ENCODE measurements at regions not wholly inside any gene's neighbourhood (a gene's known extent, or its start where the extent isn't known, plus 50 kb on each side); places are given as distances from the start of the nearest gene placed in this dataset.

DNA sequence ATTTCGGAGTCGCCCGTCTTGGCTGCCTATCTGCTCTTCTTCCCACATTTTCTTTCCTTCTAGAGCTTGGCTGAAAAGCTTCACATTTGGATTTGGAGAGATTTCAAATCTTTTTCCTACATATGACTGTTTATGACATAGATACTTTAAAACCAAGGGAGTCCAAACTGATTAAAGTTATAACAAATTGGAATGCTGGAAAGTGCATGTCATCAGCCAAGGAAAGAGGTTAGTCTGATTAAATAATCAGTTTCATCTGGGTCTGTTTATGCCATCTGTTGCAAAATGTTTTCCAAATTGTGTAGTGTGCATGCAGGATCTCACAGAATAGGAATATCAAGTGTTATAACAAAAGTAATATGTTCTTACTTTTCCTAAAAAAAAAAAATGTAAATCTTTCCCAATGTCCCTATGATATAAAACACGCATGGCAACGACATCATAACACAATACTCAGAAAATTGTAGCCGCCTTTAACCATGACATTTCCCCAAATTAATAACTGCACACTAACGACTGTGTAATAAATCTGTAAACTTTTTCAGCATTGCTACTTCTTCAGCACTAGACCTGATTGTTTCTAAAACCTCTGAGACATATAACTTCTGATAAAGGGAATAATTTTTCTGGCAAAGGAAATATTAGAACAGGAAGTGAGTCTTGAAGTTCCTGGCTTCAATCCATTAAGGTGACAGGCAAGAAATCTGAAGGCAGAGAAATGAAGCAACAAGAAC lies 230.2 kb upstream of the FOXQ1 start:
- DNase-seq = no peak

DNA sequence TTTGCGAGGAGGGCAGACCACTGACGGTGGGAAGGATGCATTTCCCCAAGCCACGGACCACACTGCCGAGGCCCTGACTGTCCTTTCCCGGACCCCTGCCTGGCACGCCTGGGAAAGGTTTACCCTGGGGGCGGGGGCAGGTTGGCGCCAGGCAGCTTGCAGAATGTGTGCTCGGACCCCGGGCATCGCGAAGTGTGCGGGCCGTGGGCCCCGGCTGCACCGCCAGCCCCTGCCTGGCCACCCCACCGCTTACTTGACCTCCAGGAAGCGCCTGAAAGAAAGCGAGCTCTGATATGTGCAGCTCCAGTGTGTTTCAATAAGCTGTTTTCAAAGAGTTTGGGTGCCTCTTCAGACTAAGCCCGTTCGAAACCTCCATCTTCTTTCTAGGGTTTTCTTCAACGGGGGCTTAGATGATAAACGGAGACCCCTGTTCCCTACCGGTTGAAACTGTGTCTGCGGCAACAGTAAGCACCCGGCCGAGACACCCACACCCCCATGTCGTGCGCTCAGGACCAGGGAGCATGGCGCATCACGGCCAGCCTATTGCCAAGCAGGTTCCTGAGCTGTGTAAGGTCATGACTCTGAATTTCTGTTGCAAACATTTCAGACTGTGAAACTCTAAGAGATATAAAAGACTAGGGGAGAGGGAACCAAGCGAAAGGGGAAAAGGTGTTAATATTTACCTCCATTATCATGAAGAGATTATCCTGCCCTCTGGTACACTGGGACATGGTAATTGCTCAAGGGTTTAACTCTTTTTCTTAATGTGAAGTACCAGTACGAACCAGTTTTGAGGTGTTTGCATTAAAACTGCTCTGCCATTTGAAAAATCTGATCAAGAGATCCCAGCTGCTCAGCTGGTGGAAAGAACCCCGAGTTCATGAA lies 231.2 kb upstream of the FOXQ1 start:
- DNase-seq = no peak

DNA sequence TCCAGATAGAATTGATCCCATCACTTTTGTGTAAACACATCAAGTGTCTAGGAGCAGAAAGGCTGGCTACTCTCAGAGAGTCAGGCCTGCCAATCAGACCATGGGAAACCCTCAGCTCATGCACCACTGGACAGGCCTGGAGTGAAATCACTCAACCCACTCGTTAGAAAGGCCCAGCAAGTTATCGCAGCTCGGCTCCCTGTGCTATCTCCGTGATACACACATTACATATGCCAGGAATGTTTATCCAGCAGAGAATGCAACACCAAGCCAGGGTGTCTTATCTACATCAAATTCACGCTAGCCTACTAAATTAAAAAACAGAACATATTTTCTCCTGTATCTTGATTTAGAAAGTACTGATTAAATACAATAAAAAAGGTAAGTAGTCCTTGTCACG lies 232.4 kb upstream of the FOXQ1 start:
- DNase-seq = no peak

DNA sequence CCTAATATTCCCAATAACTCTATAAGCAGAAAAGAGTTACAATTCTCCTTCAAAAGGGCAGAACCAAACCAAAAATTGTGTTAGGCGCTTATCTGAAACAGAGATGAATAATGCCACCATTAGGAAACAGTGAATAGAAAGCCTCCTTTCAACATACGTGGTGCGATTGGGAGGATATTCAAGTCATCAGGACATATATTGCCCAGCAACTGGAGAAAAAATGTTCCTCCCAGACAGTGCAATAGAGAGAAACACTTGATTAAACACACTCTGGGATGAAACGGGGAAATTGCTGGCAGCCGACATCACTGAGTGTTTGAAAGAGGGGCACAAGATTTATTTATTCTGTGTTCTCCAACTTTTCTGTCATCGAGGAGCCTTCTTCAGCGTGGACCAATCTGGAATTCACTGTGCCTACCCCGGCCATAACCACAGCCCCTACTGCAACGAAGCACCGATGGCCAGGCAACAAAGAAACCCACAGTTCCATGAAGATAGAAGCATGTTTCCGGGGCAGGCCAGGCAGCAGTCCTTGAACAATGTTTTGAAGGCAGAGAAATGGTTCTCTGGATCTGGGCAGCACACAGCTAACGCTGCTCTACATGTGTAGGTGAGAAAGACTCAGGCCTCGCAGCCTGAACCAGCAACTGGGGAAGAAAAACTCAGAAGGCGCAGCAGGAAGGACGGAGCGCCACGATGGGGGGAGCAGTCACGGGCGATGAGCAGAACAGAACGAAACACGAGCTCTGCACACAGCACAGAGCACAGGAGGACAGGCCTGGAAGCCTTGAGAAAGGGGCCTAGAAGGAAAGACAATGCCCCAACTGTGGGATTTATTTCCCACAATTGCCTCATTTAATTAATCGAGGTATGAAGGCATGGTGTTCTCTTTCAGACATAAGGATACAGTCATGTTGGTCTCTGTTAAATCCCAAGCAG lies 234.2 kb upstream of the FOXQ1 start:
- no peak for DNase-seq

DNA sequence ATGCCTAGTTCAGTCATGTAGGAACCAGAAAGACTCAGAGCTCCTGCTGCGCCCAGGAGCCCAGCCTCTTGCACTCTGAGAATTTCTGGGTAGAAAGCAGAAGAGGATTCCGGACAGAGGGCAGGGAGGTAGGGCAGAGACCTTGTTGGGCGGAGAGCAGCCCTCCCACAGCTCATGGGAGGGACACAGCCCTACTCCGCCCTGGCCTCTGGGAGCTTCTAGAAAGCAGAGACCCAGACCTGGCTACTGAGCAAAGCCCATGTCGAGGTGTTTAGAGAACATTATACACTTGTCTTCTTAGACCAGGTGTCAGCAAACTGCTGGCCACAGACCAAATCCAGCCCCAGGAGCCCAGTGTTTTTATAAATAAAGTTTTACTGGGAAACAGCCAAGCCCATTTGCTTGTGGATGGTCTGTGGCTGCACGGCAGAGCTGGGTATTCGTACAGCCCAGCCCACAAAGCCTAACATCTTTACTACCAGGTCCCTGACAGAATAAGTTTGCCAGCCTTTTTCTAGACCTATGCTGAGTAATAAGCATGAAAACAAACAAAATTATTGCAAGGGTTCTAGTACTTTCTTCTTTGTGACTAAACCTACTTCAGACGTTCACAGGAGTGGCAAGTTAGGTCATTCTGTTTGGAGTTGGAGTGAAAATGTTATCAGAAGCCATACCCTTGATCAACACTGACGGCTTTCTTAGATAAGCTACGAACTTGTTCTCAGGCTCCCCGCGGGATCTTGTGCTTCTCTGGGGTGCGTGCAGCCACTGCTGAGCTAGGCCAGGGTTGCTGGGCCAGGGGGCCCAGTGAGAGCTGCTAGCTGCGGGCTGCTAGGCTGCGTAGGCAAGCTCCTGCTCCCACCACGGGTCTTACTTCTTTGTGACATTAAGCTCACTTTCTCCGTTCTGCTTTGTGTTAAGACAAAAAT lies 235.1 kb upstream of the FOXQ1 start:
- no peak for DNase-seq

DNA sequence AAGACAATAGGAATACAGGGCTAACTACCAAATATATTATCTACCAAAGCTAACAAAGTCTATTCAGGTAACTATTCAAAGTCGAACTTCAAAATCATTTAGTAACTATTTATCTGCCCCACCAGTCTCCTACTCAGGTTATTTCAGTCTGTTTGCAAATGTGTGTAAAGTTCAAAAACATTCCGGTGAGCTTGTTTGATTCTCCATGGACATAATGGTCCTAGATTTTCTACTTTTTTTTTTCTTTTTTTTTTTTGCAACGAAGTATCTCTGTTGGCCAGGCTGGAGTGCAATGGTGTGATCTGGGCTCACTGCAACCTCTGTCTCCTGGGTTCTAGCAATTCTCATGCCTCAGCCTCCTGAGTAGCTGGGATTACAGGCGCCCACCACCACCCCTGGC lies 236.0 kb upstream of the FOXQ1 start:
- DNase-seq = no peak

DNA sequence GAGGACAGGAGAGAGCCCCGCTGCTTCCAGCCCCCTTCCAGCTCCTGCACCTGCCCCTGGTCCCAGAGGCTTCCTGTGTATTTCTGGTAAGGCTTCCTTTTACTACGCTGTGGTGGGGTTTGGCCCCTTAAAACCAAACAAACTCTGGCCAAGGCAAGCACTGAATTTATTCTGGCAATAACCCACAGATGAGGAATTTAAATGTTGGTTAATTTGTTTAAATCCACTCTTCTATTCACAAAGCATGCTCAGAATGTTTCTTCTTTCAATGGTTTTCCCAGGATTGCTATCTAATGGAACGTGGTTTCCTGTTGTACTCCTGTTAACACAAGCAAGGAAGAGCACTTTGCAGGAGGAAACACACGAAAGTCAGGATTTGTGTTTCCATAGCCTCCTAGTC lies 236.5 kb upstream of the FOXQ1 start:
- no peak for DNase-seq

DNA sequence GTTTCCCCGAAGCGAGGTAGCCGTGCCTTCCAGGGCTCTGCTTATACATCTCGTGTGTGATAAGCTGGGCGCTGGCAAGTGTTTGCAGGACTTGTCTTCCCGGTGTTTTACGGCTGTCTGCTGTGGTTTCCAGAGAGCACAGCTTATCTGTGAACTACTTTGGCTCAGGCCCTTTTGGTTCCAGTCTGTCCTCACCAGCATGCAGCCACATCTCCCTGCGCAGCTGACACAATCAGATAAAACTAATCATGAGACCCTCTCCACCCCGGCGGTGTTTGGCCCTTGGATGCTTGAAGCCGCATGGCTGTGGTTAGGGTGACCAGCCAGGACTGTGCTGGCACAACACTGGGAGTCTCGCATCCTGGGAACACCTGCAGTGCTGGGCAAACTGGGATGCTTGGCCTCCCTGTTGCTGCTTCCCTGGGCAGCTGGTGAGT lies 241.8 kb upstream of the FOXQ1 start:
- DNase-seq = no peak

DNA sequence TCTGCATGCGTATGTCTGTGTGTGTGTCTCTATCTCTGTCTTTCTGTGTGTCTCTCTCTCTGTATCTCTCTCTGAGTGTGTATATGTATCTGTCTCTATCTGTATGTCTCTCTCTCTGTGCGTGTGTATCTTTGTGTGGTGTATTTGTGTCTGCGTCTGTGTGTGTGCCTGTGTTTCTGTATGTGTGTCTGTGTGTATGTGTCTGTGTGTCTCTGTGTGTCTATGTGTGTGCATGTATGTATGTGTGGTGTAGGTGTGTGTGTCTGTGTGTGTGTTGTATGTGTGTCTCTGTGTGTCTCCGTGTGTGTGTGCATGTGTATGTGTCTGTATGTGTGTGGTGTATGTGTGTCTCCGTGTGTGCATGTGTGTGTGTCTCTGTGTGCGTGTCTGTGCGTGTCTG lies 243.0 kb upstream of the FOXQ1 start:
- no peak for DNase-seq

DNA sequence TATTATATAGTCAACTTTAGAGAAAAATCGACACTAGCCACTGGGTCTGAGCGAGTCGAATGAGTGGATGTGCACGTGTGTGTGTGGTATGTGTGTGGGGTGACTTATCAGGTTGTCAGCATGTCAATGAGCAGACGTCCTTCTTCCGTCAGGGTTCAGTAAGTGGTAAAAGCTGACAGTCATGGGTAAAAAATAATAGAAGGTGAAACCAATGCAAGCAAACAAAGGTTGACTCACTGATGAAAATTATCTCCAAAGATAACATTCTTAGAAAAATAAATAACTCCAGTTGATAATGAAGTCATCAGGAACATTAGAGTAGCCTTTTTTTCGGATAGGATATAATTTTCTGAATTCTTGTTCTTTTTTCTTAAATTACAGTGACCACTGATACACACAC lies 243.8 kb upstream of the FOXQ1 start:
- no peak for DNase-seq

DNA sequence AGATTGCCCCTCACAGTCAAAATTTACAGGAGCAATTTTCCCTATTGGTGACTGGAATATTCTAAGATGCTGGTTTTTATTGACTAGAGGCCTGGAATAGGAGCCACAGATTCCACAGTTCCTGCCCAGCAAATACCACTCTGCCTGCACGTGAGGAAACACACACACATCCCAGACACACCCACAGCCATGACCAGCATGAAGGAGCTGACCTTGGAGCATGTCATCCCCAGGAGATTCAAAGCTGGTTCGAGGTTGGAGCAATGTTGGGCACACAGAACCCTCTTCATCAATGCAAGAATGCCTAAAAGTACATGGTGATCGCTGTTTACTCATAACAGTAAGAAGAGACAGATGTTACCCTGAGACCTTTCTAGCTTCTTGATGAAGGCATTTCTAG lies 244.6 kb upstream of the FOXQ1 start:
- no peak for DNase-seq

DNA sequence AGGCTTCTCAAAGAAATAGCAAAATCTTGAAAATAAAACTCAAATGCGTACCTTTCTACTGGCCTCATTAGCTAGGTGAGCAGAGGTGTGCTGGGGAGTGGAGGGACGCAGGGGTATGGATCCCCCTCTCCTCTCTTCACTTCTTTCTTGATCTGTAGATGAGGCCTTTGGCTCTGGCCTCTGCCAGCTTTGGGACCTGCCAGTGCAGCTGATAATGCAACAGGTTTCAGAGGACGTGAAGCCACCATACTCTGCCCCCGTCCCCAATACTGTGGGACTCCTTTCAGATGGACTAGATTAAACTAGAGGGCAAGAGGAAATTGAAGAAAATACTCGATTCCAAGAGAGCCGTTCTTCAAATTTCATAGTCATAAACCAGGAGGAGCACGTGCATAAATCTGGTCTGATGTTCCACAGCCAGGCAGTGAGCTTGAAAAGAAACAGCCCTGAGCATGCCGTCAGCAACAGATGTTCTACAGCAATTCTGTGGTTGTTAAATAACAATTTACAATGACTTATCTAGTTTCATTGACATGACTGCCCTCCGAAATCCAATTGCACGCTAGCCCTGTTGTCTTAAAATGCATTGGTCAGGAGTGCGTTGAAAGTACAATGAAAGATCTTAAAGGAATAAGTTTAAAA lies 245.3 kb upstream of the FOXQ1 start:
- DNase-seq = no peak

DNA sequence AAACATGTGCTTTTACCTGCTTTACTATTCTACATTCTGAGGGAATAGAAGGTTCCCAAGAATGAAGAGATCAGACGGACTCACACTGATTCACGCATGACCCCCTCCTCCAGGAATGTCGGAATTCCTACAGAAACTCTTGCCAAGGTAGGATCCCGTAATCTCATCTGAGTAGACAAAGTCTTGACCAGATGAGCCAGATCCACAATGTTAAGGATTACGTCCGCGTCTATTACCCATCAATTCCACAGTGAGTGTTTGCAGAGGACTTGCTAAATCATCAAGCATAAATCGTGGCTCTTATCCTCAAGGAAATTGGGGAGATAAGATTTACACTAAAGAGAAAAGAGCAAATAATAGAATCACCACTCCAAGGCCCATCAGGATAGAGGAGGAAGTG lies 245.9 kb upstream of the FOXQ1 start:
- no peak for DNase-seq

DNA sequence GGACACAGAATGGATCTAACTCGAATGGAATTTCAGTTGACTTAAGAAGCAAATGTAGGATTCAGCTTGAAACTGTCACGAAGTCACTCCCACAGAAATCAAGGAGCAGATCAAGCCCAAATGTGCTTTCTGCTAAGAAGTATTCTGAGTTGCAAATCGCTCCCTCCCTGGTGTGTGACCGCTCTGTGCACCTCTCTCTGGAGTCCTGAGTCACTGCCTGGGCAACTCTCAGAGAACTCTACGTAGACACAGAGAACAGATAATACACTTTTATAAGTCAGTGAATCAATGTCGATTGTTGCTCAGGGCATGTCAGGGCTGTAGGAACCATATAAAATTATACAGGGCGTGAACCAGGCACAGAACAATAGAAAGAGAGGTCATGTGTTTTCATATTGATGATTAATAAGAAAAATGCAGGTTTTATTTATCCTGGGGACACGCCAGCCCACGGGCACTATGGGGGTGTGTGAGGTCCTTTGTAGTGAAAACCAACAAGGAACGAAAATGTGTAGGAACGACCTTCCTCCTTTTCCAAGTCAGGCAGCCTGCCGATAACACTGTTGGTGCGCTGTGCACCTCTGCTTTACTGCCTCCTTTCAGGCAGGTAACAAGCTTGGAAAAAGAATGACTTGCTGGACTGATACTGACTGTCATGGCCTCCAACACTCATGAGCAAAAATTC lies 248.1 kb upstream of the FOXQ1 start:
- DNase-seq = no peak

DNA sequence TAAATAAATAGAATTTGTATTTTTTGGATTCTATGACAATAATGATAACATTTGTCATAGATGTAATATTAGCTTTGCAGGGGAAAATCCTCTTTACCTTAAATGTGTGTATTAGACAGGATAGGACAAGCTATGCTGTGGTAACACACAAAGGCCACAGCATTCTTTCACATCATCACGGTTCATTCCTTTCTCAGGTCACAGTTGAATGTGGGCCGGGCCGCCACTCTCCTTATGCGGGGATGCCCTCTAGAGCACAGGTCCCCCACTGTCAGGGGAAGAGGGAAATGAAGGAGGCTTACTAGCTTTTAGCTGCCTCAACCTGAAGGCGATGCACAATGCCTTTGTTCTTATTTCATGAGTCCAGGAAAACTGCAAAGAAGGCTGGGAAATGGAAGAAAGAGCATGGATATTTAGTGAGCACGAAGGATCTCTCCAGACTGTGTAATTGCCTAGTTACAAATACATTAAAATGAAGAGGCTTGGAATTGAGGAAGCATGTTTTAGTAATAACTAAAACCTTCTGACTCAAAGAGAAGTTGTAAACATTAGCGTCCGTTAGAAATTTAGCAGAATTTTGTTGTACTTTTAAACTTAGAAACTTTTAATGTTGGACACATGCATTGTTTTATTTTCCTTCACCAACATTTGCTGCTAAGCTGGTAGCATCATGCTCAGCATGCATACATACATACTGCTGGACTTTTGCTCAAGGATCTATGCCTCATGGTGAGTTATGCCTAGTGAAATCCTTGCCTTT lies 248.9 kb upstream of the FOXQ1 start:
- DNase-seq = no peak

DNA sequence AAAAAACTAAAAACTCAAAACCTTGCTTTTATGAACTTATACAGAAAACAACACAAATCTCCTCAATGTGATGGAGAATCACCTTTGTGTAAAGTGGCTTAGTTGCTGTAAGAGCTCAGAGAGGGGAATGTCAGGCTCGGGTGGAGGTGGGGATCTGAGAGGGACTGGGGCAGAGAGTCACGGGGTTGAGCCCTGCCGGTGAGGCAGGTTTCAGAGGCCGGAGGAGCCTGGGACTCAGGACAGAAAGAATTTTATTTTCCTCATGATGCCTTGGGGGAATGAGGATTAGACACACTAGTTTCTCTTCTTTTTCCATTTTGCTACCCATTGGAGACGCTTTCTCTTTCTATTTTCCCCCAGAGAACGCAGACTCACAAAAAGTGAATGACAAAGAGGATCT lies 252.3 kb upstream of the FOXQ1 start:
- no peak for DNase-seq

DNA sequence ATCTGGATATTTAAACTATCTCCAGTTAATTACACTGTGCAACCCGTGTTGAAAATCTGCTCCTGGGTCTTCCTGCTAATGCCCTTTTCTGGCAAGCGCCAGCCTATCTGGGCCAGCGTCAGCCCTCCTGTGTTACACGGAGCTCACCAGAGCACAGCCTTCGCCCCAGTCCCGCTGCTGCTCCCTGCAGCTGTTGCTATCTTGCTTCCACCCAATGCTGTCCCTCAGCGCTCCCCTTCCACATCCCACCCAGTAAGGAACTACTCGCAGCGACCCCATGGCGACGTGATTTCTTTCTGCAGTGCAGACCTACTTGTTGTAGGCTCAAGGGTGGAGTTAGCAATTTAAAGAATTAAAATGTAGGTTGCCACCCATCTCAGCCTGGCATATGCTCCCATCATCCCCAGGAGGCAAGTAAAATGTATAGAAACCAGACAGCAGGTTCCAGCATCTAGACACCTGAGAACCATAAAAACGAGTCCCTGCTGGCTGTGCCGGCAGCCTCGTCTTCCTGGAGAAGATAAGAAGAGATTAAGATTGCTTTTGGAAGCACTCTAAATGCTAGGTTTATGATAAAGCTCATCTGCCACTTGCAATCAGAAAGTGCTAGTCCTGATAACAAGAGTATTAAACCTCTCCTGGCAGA lies 254.3 kb upstream of the FOXQ1 start:
- no peak for DNase-seq

DNA sequence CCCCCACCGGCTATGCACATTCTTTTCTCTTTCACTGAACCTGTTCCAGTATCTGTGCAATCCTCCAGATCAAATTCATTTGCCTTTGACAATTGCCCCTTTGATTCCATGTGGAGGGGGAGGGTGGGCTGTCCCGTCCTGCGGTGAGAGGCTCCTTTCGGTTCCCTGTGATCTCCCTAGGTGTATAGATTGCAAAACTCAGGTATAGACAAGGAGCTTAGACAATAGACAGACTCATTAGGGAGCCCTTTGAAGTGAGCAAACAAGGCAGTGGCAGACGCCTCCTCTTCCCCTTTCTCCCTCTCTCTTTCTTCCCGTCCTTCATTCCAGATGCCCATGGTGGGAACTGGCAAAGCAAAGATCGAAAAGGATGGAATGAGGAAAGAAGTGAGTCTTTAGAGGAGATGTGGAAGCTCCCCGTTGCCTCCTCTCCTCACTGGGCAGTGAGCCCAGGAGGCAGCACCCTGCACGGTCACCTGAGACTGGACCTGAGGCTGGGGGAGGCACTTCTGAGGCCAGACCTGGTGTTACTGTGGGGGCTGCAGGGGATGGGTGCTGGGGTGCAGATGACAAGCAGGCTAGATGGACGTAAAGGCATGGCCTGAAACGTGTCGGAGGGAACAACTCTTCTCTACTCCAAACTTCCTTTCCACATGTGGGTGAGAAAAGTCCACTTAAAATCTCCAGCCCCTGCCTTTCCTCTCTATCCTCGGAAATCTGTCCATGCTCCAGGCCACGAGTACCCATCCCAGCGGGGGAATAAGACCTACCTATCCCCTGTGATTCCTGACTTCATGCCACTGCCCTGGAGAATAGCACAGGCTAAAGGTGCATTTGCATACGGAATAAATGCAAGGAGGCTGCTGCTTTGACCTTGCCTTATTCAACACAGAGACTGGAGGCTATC lies 256.6 kb upstream of the FOXQ1 start:
- DNase-seq = no peak

DNA sequence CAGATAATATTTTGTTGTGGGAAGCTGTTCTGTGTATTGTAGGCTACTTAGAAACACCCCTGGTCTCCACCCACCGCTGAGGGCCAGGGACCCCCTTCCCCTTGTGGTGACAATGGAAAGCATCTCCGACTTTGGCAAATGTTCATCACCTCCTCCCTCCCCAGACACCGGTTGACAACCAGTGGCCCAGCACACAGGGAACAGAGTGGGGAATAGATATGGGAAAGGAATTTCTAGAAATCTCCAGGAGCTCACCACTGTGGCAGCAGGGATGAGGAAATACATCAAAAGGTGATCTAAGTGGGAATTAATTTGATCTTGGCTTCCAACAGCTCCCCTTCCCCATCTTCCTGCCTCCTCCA lies 257.3 kb upstream of the FOXQ1 start:
- DNase-seq = no peak
